ENCODE measurements at regions not wholly inside any gene's neighbourhood (a gene's known extent, or its start where the extent isn't known, plus 50 kb on each side); places are given as distances from the start of the nearest gene placed in this dataset.

DNA sequence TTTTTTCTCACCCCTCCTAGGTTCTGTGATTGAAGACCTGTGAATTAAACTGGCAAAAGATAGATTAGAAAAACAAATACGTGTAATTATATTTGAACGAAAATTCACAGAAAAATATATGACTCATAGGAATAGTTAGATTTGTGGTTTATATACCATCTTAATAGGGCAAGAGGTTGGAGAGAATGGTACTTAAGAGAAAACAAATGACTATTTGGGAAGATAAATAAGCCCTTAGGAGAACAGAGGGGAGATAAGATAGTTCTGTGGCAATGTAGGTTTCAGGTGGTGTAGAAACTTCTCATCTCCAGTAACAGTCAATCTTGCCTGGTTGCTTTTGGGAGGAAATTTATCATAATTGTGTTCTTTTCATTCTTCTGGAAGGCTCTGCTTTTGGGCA, 122.0 kb downstream of the PRDM9 start:
- TF ChIP-seq, protein P1, sequence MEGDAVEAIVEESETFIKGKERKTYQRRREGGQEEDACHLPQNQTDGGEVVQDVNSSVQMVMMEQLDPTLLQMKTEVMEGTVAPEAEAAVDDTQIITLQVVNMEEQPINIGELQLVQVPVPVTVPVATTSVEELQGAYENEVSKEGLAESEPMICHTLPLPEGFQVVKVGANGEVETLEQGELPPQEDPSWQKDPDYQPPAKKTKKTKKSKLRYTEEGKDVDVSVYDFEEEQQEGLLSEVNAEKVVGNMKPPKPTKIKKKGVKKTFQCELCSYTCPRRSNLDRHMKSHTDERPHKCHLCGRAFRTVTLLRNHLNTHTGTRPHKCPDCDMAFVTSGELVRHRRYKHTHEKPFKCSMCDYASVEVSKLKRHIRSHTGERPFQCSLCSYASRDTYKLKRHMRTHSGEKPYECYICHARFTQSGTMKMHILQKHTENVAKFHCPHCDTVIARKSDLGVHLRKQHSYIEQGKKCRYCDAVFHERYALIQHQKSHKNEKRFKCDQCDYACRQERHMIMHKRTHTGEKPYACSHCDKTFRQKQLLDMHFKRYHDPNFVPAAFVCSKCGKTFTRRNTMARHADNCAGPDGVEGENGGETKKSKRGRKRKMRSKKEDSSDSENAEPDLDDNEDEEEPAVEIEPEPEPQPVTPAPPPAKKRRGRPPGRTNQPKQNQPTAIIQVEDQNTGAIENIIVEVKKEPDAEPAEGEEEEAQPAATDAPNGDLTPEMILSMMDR (IDR thresholded peaks at IDR 0.05; ENCODE audit: low read depth, low read length): no peak
- no peak for TF ChIP-seq POLR2A (IDR thresholded peaks at IDR 0.05; ENCODE audit: extremely low read depth, insufficient read length)
- TF ChIP-seq, protein P2, sequence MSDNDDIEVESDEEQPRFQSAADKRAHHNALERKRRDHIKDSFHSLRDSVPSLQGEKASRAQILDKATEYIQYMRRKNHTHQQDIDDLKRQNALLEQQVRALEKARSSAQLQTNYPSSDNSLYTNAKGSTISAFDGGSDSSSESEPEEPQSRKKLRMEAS (IDR thresholded peaks at IDR 0.05; ENCODE audit: low read depth, low read length): no peak
